ENCODE measurements at regions not wholly inside any gene's neighbourhood (a gene's known extent, or its start where the extent isn't known, plus 50 kb on each side); places are given as distances from the start of the nearest gene placed in this dataset.

DNA sequence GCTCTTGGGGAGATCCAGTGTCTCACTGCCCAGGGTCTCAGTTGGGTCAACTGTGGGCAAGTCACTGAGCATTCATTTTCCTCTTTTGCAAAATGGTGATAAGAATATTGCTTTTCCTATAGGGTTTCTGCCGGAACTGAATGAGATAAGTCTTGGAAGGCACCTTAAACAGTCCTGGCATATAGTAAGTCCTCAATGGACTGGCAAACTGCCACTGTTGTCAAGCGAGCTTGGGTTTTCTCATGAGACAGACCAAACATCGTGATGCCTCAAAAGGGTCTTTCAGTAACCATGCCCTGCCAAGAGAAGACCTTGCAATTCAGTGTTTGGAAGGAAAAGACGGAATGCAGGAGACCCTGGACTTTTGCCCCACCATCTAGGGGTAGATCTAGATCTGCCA is 251.5 kb downstream of the WDR11 start:
- no peak for DNase-seq

DNA sequence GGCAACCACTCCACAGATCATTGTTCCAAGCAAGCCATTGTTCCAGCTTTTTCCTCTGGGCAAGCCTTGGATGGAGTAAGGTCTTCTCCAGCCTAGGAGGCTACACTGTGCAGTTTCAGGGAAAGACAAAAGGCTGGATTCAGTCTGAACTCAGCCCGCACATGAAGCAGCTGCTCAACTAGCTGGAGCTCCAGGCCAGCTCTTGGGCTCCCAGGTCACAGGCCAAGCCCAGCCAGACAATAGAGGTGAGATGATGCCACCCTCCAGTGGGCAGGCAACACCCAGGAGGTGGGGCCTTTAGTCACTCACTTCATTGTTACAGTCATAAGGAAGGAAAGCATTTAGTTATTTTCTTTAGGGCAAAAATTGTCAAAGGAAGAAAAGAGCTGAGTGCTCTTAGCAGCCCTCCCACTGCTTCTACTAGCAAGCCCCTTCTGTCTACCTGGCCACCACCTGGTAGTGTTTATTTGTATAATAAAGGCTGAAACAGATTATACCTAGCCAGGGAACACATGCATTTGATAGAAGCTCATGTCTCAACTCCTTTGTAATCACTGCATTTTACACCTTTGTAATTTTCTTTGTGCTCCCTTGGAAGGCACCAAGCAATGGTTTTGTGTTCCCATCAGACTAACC is 253.4 kb downstream of the WDR11 start:
- DNase-seq, result no peak

DNA sequence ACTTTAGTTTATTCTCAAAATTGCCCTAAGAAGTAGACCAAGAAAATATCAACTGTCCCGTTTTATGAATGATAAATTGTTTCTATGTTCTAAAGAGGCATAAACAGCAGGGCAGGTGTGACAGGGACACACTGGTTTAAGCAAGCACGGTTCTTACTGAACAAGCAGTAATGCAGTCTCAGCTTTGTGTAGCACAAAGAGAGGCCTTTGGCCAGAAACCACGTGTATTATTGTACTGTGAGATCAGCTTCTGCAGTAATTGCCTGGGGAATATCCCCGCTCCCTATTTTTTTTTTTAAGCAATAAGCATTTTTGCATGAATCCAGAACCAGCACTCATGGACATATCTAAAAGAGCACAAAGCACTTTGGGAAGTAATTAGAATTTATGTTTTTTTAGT is 255.4 kb downstream of the WDR11 start:
- no peak for DNase-seq

DNA sequence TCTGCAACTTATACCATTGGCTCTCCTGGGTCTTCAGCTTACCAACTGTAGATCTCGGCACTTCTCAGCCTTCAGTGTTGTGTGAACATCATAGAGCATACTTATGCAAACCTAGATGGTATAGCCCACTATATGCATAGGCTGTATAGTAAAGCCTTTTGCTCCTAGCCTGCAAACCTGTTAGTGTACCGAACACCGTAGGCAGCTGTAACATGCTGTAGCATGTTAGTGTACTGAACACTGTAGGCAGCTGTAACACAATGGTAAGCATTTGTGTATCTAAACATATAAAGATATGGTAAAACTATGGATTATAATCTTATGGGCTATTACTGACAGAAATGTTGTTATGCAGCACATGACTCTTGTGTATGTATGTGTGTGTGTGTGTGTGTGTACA is 256.9 kb downstream of the WDR11 start:
- no peak for DNase-seq

DNA sequence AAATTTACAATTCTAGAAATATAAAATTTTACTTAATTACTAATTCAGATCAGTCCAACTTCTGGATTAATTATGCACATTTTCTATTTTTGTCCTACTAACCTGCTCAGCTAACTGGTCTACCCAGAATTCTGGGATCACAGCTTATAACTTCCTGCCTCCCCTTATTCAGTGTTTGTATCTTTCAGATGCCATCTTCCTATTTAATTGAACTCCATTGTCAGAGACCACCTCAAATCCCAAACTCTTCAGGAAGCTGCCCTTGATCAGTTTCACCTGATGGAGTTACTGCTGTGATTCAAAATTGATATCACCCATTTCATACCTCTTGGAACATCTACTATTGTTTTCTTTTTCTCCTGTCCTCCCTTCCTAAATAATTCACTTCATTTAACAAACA is 259.2 kb downstream of the WDR11 start:
- DNase-seq, result no peak

DNA sequence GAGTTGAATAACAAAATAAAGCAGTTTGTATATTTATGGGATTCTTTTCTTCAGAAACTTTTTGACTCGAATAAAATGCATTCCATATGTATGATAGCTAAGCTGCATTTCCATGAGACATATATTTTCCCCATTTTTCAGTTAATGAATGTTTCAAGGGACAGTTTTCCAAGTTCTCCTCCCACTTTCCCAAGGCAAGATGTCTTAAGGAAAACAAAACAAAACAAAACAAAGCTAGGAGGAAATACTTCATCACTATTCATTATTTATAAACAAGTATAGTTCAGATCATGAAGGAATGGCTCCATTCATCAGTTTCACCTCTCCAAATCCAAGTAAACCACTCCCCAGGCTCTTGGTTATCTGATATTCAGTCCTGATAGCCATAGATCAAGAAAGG is 261.0 kb downstream of the WDR11 start:
- no peak for DNase-seq

DNA sequence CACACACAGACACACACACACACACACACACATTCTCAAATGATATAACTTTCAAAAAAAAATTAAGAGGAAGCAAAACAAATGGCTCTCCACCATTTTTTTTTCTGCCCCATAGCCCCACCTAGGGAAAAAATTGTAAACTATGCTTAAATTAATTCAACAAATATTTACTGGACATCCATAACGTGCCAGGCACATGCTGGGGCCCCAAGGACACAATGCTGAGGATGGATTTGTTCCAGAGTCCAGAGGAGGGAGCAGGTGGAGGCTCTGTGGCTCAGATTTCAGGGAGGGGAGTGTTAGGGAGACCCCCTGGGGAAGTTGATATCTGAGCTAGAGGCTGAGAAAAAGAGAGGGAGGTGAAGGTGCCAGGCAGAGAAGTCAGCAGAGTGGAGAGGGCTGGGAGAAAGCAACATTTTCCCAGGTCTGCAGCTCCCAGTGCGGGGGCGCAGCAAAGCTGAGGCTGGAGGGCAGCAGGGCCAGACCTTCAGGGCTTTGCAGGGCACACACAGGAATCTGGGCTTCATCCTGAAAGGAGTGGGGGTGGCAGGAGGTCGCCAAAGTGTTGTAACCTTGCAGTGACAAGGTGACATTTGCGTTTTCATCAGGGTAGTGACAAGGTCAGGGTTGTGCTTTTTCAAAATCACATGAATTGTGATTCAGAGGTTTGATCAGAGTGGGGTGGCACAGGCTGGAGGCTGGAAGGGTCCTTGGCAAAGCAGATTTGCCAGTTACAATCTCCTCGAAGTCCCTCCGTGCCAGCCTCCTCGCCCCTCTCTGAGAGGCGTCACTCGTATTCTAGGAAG is 261.6 kb downstream of the WDR11 start:
- no peak for DNase-seq

DNA sequence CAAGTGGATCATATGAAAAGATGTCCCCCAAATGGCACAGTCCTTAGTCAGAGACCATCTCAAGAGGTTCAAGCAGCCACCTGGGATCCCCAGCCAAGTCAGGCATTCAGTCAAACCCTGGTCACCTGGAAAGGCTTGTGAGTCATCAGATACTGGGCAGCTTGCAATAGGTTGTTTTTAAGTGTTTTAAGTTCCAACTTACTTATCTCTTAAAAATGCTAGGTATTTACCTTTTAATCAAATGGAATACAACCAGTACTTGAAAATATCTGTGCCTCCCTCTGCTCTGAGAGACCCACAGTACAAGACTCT is 262.2 kb downstream of the WDR11 start:
- no peak for DNase-seq

DNA sequence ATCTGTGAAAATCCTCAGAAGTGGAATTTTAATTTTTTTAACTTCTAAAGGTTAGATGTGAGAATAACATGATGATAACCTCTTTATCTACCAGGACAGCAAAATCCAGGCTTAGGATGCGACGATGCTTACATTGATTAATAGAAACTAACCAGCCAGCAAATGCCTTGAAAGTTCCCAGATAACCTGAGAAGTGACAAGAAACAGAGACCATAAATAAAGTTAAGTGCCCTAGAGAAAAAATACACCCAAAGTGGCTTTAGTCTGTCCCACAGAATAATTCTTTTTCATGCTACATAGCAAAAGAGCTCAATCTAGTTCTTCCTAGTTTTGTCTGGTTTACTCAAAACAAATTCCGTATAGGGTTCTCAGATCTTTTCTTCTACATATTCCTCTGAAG is 262.7 kb downstream of the WDR11 start:
- DNase-seq, result no peak

DNA sequence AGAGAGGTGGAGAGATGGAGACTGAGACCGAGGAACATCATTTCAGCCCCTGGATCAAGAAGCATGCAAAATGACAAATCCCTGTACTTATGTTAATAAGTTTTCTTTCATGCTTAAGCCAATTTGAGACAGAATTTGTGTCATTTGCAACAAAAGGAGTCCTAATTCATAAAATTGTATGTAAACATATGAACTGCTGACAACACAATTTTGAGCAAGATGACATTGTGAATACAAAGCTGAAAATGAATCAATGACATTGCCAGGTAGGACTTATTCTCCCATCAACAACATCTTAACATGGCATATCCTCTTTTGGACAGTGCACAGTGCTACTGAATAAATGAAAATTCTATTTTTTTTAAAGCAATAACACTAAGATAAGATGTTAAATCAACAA is 264.0 kb downstream of the WDR11 start:
- DNase-seq, result no peak

DNA sequence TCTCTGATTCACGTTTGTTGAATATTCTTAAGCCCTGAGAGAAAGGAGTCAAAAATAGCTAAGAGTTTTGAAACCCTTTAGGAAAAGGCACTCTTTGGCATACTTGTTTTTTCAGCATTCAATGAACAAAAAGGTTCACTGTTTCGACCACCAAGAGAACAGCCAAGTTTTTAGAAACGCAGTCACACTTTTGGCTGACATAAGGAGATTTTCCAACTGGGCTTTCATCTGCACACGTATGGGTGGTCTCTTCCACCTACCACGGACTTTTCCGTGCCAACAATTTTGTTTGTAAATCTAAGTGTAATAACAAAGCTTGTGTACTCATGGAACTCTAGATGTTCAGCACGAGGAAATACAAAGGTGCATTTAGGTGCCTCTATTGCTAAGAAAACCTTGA is 270.3 kb downstream of the WDR11 start:
- no peak for DNase-seq

DNA sequence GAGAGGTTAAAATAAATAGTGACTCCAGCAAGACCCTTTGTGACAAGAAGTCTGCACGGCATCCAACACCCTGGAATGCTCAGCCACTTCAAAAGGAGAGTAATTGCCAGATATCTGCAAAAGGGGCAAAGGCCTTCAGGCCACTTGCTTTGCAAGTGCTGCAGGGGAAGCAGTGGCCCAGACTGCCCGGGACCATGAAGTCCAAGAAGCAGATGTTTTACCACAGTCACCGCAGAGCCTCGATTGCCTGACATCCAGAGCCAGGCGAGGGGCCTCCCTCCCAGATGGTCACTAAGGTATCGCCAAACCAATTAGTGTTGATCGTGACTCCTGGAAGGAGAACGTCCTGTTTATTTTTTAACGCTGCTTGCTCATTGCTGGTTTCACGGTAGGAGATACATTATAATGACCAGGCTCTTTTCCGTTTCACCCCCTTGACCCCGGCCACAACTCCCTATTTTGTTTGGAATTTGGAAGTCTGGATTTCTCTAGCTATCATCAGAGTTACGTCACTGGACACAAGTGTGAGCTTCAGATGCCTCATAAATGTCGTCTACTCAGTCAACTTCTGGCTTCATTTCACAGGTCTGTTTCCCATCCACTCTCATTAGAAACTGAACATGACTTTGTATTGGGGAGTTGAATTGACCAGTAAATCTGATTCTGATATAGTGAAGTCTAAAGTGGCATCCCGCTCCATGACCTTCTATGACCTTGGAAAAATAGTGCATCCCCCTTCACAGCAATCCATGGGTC is 276.2 kb downstream of the WDR11 start:
- DNase-seq, result no peak

DNA sequence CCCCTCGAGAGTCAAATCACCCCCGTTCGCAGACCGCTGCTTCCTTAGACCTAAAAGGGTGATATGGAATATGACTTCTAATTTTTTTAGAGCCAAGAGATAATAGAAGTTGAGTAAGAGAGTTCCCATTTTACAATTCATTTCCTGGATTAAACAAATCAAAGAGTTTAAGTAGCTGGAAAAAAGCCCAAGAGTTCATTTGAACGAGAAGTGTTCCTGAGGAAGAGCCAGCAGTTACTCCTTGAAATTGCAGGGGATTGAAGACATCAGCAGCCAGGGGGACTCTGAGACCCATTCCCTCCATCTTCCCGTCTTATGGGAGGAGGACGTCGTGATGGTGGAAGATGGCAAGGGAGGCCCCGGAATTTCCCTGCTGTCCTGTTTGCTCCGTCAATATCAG is 277.0 kb downstream of the WDR11 start:
- no peak for DNase-seq

DNA sequence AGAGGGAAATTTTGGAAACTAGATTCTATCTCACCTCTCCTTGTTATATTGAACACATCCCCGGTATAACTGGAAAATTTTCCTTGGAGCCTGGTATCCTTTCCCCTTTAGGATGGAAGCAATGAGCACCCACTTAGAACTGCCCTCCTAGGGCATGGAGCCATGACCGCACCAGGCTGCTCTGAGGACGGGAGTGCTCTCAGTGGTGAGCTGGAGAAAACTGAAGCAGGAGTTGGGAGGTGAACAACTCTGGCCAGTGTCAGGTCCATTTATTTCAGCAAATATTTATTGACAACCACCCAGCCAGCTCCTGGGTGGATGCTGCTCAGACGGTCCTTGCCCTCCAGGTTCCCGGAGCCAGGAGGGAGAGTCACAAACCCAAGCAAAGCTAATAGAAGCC is 278.1 kb downstream of the WDR11 start:
- DNase-seq, result no peak

DNA sequence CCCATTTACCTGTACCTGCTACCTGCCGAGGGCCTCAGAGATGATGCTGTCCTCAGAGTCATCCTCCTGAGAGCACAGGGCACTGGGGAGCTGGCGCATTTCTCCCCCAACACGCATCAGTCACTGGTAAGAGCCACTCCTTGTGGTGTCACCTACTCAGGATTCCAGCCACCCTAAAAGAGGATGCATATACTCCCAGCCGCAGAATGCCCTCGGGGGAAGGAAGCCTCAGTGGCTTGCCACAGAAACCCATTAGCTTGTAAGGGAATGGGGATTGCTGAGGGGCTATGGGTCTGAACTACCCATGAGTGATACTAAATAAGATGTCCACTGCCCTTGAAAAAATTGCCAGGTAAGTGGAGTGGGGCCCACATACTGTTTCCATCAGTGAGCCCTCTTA is 279.2 kb downstream of the WDR11 start:
- no peak for DNase-seq

DNA sequence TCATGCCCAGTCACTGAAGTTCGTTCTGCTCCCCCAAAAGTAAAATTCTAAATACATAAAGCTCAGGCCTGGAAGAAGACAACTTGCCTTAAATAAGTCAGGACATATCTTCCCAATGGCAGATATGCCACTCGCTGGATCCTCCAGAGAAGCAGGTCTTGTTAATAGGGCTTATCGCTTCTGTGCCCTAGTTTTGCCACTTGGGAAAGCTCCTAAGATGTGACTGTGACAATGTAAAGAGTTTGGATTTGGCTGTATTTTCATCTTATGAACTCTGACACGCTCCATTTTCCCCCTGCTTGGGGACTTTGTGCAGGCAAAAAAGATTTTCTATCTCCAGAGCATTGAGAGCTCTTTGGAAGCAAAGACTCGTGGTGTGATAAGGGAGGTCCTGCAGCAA is 279.9 kb downstream of the WDR11 start:
- DNase-seq, result no peak

DNA sequence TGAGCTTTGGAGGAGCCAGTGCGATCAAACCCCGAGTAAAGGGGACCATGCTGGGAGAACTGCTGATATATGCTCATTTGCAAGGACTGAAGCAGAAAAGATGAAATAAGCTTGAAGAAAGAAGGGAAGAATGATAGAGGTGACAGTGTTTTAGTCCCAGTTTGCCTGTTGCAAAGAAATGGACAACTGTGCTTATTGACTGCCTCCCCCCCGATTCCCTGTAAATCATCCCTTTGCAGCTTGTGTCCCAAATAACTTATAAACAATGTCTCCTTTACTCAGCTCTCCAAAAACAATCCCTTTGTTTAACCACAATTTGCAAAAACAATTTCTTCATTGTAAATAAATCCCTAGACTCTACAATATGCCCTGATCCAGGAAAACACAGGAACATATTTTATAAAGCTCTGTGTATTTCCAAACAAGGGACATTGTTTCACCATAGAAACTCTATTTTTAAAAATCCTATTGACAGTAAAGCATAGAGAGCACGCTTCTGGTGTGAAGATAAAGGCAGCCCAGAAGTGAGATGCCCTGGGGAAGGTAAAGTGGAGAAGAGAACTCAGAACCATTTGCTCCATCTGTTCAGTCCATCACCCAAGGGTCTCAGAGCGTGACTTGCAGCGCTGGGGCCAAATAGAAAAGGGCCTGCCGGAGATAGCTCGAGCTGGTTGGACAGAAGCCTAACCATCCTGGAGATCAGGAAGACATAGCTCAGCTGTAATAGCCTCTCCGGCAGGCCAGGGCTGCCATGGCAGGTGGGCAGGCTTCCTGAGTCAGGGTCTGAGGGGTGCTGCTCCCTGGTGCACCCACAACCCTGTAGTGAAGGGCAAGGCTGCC is 280.5 kb downstream of the WDR11 start:
- DNase-seq, result no peak

DNA sequence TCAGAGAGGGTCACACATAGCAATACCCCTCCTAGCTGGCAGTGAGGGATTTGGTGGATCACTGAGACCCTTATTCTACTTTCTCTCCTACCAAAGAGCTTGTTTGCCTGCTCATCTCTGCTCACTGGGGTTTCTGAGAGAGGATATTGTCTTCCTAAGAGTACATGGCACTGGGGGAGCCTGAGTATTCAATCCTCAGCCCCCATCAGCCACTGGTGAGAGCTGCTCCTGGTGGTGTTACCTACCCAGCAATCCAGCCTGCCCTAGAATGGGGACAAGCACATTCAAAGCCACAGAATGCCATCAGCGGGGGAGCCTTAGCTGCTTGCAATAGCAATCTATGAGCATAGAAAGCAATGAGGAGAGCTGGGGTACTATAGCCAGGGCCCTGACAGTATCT is 281.1 kb downstream of the WDR11 start:
- DNase-seq, result no peak

DNA sequence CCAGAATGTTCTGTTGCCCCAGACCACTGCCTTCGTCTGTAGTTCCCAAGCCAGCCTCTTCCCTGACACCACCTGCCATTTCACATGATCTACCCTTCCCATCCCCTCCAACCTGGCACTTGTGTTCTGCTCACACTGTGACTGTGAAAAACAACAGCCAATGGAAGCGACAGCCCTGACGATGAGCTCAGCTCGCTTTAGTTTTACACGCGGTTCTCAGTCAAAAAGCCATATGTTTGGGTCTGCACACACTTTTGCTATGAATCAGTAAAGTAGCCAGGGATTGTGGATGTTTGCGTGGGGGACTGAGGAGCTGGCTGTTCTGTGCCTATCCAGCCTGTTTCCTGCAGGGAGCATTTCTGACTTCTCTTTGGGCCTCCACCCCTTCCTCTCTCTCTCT is 282.7 kb downstream of the WDR11 start:
- no peak for DNase-seq

DNA sequence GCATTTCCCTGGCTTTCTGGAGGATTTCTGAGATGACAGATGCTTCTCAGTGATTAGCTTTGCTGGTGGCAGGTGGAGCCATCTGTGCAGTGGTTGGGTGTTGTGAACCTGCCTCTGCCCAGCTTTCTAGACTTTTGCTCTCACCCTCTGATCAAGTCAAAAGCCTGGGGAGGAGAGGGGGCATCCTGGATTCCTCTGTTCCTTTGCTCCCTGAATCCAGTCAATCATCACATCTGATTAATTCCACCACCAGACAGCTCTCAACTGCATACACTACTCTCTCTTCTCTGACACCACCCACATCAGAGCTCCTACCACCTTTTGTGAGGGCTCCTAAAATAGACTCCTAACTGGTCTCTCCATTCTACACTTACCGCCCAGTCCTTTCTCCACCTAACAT is 283.5 kb downstream of the WDR11 start:
- DNase-seq, result no peak

DNA sequence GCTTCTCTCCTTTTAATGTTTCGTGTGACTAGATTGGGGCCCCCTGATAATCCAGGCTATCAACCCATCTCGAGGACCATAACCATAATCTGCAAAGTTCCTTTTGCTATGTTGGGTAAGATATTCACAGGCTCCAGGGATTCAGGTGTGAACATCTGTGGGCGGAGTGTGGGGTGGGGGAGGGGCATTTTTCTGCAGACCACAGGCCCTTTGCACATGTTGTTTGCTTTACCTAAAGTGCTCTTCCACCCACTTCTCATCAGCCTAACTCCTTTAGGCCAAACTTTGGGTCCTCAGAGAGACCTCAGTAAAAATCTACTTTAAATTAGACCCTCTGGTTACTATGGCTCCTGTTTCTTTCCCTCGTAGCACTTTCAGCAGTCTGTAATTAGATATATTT is 284.4 kb downstream of the WDR11 start:
- DNase-seq, result no peak

DNA sequence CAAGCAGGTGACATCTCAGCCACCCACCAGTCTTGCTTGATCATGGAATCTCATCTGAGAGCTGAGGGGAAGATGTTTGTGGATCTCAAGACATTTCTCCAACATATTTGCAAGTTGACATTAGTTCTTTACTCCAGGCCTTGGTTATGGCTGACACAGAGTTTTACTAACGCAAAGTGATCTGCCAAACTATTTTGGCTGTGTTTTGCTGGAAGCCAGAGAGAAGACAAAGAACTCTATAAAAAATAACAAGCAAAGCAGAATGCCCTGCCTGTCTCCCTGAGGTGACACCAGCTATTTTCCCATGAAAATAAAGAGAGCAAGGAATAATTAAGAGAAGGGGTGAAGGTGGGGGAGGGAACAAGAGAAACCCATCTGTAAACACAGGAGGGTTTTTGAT is 286.4 kb downstream of the WDR11 start:
- no peak for DNase-seq

DNA sequence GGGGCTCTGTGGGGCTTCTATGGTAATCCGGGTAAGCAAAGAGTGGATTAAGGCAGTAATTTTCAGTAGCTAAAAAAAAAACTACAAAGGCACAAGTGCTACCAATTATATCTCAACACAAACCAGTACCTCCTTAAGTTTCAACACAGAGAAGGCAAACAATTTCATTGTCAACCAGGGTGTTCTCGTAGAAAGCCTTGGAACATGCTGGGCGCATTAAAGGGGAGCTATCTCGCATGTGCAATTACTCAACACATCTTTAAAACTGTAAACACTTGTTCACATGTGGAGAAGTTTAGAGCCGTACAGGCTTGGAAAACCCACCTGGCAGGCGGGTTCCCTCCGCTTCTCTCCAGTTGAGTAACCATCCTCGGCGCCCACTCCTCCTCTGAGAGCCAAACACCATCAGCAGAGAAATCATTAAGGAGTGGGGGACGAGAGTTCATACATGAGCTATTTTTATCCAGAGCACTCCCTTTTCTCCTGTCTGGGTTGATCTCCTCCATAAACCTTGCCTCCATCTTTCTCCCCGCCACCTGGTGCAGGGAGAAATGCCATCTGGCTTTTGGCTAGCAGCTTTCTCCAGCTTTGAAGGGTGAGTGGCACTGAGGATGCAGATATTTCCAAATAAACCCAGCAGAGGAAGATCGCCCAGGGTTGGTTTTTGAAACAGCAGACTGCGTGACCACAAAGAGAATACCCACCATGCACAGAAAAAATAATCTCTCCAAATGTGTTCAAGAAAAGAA is 287.1 kb downstream of the WDR11 start:
- DNase-seq, result no peak

Data from NCI-H510A (cell line).